Activated CD4-positive, CD25-positive, alpha-beta regulatory T cell treated with anti-CD3 and anti-CD28 coated beads, Interleukin-2, amount 50 U/mL, for 24 hours (primary cell): ENCODE measurements at regions not wholly inside any gene's neighbourhood (a gene's known extent, or its start where the extent isn't known, plus 50 kb on each side); places are given as distances from the start of the nearest gene placed in this dataset.
"Not testable (repeated sequence)": the region's sequence is repeated elsewhere in the genome, so short reads cannot be mapped to it uniquely, and the experiment has no call there.

Experiments used
- ATAC-seq, 2 donors: fragments of 150-1000 bp; cut with Tn5 transposase; one replicate each; pipeline ENCODE4 v1.10.0; 2021; ENCODE audit warnings: mild to moderate bottlenecking in 1 of 2, moderate library complexity in 1 of 2

DNA sequence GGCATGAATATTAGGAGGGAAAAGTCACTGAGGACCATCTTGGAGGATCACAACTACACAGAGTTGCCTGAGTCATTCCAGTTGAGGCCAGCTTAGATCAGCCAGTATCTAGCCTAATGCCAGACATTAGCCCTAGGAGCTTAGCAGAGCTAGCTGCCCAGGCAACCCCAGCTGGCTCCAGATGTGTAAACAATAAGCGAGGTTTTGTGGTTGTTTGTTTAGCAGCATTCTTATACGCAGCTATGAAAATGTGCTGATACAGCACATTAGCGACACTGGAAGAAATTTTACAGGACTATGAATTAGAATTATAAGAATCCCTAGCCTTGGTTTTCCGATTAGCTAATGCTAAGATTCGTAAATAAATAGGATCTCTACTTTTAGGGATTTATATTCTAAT is 59.3 kb downstream of the BTBD3 start:
- ATAC-seq, result no peak

DNA sequence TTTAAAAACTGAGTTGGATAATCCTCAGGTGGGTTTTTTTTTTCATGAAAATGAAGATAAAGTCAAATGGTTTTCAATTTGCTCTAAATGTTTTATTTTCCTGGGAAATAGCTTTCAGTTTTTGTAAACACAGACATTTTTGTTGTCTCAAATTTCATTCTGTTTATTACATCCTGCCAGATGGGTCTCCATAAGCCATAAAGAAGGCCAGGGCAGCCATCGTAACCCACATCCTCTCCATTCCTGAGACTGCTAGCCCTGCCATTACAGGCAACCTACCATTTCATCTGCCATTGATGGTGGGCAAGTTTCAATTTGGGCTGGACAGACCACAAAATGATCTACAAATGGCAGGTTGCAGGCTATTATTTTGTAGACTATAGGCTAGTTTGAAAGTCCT is 60.8 kb downstream of the BTBD3 start:
- ATAC-seq, result no peak

DNA sequence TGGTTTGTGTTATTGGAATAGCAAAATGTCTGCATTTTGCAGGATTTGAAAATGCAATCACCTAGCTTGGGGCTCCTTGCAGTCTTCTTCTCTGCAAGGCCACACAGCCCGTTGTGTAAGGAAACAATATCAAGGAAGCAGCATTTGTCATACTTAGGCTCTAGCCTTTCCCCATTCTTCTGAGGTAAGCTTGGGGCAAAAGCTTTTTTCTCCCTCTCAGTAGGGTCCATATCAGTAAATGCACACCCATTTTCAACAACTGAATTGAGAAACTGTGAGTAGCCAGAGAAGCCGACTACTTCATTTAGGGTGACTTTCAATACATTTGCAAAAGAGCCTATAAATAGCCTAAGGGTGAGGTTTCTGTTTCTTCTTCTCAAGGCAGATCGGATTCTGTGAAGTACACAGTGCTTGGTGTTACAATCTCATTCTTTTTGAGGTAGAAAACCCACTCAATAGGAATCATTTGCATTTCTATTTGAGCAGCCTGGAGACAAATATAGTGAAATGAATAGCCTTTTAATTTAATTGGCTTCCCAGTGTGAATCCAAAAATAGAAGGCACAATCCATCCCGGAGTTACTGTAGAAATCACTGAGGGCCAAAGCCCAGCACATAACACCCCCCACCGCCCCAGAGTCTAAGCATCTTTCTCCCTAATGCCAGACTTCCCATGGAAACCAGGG is 61.8 kb downstream of the BTBD3 start:
- ATAC-seq, result no peak

DNA sequence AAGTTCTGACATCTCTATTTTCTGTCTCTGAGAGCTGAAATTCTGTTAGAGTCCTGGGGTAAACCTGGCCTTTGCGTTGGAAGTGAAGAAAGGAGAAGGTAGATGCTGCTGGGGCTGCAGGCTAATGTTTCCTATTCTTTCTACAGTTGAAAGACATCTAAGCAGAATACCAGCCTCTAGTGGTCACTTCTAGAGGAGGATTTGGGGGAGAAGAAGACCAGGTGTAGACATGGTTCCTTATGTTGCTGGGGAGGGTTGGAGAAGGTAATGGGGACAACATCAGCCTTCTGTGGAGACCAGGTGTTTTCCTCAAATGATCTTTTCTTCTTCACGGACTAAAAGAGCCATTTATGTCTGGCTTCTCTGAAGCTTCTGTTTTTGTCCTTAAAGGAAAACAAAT is 62.6 kb downstream of the BTBD3 start:
- no peak for ATAC-seq

DNA sequence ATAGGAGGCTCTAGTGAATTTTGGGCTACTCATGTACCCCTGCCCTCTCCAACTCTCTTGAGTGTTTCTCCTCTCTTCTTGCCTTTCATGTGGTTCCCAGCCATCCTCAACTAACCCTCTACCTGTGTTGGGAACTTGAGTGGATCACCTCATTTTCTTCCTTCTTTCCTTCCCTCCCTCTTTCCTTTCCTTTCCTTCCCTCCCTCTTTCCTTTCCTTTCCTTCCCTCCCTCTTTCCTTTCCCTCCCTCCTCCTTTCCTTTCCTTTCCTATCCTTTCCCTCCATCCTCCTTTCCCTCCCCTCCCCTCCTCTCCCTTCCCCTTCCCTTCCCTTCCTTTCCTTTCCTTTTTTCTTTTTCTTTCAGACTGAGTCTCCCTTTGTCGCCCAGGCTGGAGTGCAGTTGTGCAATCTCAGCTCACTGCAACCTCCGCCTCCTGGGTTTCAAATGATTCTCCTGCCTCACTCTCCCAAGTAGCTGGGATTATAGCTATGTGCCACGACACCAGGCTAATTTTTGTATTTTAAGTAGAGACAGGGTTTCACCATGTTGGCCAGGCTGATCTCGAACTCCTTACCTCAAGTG is 63.8 kb downstream of the BTBD3 start:
- no peak for ATAC-seq

DNA sequence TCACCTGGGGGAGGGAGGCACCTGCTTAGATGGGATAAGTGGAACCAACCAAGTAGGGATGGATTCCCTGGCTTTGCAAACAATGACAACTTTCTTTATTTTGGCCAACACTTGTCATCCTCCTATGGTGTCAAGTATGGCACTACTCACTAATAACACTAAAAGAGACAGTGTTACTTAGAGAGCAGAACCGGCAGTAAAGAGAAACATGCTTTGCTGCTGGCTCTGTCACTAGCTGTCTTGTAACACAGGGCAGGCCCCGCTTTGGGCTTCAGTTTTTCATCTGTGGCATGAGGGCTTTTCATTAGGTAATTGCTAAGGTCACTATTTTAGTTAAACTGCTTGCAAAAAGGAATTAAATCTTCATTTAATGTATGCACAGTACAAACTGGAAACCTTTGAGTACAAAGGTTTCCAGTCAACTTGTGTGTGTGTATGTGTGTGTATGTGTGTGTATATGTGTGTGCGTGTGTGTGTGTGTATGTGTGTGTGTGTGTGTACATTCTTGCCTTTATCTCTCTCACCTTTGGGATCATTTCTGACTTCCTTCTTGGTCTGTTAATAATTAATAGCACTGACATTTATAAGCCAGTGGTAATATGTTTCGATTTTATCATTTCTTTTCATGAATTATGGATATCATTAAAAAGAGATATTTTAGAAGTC is 64.7 kb downstream of the BTBD3 start:
- no peak for ATAC-seq

DNA sequence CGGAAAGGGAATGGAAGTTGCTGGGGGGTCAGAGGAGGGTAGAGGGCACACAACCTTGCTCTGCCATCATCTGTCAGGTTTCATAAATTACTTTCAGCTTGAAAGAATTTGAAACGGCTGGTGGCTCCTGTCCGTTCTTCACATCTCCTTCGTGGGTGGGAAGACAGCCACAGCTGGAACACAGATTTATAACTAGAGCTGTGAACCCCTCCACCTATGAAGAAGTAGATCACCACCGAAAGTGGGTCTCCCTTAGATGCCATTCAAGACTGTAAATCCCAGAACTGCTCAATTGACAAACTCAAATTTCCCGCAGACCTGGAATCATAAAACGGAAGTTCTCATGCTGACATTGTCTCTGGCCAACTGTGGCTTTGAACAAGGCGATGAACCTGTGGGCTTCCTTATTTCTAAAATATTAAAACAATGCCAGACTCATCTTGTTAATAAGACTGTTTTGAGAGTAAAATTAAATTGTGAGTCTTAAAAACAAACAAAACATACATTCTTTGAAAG is 65.3 kb downstream of the BTBD3 start:
- no peak for ATAC-seq

DNA sequence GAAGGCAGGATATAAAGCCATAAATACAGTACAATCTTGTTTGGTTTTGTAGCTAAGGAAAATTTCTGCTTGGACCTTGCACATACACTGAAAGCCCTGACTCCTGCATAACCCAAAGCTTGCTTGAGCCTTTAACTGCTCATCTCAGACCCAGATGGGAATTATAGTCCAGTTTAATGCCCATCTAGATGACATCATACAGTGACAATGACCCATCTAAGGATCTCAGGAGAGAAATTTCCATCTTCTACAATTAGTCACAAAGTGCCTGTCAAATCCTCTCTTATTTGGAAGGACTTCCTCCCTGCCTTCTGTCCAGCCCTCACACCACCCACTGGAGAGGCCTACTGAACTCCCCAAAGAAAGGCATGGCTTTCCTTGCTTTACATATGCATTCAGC is 69.3 kb downstream of the BTBD3 start:
- ATAC-seq, result no peak

DNA sequence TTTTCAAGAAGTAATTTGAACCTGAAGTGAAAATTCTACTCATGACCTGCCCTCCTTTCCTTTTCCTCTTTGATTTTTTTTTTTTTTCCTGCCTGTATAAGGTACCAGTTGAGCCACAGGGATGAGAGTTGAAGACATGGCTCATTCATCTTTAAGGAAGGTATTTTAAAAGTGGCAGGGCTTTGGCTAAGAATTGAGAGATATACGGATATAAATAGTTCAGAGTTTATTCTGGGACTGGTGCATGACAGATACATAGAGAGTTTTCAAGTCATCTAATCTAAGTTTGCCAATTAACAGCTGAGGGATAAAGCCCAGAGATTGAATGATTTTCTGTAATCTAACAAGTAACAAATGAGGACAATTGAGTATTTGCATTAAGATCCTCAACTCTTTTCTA is 69.8 kb downstream of the BTBD3 start:
- ATAC-seq, result no peak

DNA sequence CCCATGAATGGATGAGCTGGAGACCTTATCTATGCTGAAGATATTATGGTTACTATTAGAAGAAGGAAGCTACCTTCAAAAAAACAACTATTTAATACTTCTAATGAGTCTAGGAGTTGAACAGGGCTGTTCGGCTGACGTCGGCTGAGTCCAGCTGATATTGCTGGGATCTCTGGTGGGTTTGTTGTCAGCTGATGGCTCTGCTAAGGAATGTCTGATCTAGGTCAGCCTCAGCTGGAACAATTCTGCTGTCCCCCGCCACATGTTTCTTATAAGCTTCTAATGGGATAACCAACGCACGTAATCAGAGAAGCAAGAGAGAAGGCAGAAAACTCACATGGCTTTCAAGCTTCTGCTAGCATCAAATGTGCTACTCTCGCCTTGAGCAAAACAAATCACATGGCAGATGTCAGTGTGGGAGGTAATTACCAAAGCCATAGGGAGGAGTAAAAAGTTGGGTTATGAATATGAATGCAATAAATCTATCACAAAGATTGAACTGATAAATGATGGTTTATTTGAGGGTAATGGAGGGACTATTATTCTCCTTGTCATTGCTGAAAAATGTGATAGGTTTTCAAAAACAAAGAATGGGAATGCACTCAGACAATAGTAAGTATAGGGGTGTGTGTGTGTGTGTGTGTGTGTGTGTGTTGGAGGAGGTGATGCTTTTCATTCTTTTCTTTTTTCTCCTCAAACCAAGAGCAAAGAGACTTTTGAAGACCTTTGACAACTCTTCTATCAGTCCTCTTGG is 71.5 kb downstream of the BTBD3 start:
- ATAC-seq, result no peak

DNA sequence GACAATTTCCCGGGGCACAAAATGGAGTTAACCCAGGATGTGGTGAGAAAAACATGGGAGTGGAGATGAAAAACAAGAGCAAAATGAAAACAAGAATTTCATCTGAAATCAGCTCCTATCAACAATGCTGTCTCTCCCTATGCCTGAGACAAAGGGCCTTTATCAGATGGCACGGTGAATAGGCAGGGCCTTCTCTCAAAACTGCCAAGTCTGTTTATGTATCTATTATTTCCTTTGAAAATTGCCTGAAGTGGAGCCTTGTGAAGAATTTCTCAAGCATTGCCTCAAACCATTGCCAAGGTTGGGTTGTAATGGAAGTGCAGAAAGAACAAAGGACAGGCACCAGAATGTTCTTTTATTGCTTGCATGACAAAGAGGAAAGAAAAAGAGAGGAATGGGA is 74.7 kb downstream of the BTBD3 start:
- ATAC-seq, result no peak

DNA sequence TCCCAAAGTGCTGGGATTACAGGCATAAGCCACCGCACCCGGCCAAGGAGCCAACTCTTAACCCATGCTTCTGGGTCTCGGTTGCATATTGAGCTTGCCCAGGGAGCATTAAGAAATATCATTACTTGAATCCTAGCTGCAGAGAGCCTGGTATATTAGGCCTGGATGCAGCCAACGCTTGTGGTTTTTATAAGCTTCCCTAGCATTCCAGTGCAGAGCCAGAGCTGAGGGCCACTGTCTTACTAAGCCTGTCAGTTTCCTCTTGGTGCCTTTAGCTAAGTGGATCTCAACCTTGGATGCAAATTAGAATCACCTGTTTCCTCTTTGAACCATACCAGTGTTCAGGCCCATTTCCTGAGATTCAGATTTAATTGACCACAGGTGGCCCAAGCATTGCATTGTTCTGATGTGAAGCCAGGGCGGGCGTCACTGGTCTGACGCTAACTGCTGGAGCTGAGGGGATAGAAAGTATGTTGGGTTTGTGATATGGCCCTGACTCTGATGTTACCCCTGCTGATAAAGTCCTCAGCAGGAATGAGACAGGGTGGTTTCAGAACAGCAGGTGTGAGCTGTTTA is 76.3 kb downstream of the BTBD3 start:
- ATAC-seq, result no peak

DNA sequence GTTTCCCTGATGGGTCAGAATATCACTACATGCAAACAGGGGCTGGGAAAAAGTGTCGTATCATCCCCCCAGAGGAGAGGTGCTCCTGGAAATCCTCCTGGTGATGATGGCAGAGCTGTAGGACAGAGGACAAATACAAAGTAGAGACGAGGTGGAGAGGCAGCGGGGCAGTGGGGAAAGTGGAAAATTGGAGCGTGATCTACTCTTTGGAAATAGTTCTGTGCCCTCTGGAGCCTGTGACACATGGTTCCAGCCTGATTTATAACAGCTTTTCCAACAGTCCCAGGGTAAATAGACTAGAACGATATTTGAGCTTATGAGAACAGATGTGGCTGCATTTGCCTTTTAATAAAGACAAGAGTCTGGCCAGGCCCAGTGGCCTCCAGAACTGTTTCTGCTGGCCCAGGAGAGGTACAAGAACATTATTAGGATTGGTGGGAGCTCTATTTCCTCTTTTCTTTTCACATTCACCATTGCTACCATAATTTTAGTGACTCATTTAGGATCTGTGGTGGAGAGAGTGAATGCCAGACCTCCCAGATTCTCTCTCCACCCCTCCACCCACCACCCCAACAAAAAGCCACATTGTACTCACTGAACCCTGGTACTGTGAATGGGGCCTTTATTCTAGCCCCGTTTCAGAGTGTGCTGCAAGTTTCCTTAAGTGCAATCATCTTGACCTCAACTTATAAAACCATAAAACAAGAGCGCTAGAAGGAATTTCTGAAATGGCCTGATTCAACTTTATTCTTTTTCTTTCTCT is 78.3 kb downstream of the BTBD3 start:
- ATAC-seq, result no peak

DNA sequence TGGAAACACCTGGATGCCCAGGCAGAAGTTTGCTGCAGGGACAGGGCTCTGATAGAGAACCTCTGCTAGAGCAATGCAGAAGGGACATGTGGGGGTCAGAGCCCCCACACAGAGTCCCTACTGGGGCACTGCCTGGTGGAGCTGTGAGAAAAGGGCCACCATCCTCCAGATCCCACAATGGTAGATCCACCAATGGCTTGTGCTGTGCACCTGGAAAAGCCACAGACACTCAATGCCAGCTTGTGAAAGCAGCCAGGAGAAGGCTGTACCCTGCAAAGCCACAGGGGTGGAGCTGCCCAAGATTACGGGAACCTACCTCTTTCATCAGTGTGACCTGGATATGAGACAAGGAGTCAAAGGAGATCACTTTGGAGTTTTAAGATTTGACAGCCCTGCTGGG is 87.1 kb downstream of the BTBD3 start:
- ATAC-seq, result not testable (repeated sequence)

DNA sequence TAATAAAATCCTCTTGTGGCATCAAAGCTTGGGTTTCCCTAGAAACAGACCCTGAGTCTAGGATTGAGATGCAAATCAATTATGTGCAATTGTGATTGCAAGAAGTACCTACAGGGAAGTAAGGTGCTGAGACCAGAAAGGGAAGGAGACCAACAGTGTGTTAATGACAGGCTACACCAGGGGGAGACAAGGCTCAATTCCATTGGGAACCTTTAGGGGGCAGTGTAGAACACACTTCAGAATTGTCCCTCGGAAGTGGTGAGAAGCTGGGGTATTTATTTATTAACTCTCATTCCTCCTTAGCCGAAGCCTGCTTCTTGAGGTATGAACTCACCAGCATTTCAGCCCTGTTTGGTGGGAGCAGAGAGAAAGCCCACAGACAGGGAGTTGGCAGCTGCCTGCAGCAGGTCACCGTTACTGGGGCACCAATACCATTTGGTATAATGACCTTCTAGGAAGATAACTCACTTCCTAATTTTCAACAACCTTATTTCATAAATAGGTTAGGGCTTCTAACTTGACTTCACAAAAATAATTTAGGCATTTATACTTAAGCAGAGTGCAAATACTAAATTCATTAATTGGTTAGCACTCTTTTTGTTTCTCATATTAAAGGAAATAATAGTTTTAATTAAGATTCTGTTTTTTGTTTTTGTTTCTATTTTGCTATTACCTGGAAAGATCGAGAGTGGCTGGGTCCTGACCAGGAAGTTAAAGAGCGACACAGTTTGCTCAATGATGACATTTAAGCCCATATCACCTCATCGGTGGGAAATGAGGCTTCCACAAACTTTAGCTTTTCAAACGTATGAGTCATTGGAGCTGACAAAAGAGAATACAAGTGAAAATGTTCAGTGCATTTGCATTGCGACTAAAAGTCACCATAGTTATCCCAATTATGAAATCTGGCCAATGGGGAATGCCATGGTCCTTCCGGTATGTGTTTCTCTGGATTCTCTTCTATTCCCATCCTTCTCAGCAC is 94.8 kb downstream of the BTBD3 start:
- peak in 1 of 2 donors; percentile 28 for ATAC-seq

DNA sequence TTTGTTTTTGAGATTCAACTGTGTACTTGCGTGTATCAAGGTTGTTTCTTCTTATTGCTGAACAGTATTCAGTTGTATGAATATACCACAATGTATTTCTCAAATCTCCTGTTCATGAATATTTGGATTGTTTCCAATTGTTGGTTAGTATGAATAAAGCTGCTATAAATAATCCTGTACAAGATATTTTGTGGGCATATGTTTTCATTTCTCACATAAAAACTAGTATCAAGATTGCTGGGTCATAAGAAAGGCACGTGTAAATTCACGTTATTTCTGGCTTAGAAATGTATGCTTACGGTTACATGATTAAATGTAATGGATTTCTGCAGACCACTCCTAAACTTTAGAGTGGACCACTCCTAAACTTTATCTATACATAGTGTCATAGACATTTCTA is 96.6 kb downstream of the BTBD3 start:
- ATAC-seq, result no peak

DNA sequence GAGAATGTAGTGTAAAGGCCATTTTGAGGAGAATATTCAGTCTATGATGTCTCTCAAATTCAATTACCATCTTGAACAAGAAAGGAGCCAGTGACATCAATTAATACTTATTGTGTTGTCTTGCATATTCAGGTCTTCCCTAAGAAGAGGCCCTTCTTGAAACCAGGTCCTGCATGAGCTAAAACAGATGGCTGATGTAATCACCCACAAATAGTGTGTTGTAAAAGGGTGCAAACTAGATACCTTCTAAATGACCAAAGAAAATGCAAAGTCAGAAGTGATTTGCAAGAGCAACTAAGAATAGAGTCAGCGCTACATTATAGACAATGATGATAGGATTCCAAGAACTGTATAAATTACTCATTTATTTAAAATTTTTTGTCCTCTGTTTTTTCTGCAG is 97.0 kb downstream of the BTBD3 start:
- ATAC-seq, result no peak

DNA sequence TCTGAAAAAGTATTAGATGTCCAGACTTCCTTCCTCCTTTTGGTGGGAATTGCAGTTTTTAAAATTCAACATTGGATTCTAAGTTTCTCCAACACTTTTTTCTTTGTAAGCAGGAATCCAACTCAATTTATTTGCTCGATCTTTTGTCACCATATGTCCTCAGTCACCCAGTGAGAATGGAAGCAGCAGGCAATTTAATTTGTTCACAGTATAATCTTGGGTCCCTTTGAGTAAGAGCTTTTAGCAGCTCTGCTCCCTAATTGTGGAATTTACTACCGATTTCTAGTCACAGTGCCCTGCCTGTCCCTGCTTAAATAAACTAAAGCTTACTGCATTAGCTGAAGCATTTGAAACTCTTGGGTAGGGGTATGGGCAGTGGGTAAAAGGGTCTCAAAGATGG is 98.6 kb downstream of the BTBD3 start:
- ATAC-seq, result no peak

DNA sequence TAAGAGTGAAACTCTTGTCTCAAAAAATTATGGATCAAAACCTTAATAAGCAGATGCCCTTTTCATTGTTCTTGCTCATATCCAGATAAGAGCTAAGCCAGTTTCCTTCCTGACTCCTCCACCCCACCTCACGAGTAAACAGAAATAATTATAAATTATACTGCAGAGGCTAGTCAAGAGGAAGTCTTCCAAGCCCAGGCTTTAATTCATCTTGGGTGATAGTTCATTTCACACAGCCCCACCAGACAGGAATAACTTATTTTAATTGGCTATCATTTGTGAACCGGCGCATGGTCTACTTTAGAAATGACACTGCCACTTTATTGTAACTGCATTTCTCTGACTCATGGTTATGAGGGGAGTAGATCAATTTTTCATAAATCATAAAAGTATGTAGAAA is 102.0 kb downstream of the BTBD3 start:
- no peak for ATAC-seq

DNA sequence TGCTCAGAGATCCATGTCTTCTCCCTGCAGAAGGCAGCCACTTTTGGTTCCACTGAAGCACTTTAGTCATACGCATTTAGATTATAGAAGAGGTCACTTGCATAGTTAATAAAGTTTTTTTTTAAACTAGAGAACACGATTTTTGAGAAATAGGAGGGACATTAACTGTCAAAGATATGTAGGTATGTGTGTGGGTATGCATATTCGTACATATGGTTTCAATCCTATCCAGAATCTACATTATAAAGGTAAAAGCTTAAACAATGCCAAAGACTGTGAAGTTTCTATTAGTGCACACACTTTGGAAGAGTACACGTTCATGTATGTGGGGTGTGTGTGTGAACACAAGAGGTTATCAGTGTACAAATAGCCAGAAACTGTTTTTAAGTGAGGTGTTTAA is 103.2 kb downstream of the BTBD3 start:
- ATAC-seq, result no peak

DNA sequence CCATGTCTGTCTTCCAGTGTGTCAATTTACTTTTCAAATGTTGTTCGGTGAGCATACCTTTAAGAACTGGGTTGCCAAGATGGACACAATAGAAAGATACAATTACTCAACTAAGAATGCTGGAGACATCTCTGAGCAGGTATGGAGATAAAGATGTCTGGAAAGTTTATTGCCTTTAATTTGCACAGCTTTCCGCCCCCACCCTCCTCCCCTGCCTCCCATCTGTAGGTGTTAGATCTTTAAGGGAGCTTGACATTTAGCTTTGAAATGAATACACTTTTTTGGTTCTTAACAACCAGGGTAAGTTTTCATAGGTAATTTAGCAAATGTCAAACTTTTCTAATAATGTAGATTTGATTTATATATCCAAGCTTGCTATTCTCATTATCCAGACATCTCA is 104.4 kb downstream of the BTBD3 start:
- ATAC-seq, result no peak
